NCI-H1417 treated with DMSO at 0.1 percent for 48 hours (cell line): ENCODE measurements at regions not wholly inside any gene's neighbourhood (a gene's known extent, or its start where the extent isn't known, plus 50 kb on each side); places are given as distances from the start of the nearest gene placed in this dataset.
"Not testable (repeated sequence)": the region's sequence is repeated elsewhere in the genome, so short reads cannot be mapped to it uniquely, and the experiment has no call there.

Experiments
- DNase-seq: peaks from one replicate; lab custom pipeline; 2025; lab: John Stamatoyannopoulos, UW

DNA sequence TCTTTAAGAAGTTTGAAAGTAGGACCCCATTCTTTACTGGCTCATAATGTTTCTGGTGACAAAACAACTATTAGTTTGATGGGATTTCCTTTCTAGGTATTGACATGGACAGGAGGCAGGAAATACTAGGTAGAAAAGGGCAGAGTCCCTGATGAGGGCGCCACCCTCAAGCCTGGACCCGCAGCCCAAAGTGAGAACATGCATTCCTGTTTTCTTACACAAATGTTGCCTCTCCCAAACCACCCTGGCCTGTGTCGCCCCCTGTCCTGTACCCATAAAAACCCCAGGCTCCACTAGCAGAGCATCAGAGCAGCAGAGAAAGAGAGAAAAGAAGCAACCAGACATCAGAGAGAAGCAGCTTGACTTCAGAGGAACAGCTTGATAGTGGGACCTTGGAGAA, 1055.2 kb upstream of the POT1 start:
- DNase-seq: no peak

DNA sequence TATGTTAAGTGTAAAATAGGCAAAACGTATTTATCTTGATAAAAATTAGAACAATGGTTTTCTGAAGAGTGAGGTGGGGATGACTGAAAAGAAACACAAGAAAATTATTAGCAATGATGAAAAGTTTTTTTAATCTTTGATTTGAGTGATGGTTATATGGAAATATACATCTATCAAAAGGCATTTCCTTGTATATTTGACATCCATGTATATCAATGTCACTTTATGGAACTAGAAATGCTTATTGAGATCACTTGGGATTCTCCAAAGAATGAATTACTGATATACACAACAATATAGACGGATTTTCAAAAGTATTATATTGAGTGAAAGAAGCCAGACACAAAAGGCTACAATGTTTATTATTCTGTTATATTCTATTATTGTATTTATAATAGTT, 1042.0 kb upstream of the POT1 start:
- no peak for DNase-seq

DNA sequence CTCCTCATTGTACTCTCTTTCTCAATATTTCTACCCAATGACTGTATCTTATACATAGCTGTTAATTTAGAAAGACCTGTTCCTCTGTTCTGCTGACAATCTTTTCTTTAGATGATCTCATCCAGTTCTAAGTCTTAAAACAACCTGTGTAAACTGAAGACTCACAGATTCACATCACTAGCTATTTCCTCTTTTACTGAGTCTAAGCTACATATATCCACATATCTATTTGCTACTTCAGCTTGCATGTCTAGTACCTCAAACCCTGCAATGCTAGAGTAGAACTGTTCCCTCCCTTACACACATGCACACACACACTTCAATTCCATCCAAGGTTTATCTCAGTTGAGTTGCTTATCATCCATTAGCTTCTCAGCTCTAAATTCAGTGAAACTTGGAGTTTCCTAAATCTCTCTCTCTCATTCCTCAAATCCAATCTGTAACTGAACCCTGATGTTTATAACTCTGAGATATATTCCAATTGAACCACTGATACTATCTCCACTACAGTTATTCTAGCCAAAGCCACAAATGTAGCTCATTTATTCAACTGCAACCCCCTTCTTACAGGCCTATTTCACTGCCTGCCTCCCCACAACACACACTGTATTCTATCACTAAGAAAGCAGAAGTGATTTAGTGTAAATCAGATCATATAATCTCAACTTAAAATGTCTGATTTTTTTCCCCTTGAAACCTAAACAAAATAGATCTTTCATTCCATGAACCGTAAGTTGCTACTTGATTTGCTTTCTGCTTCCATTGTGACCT, 1036.8 kb upstream of the POT1 start:
- DNase-seq: no peak

DNA sequence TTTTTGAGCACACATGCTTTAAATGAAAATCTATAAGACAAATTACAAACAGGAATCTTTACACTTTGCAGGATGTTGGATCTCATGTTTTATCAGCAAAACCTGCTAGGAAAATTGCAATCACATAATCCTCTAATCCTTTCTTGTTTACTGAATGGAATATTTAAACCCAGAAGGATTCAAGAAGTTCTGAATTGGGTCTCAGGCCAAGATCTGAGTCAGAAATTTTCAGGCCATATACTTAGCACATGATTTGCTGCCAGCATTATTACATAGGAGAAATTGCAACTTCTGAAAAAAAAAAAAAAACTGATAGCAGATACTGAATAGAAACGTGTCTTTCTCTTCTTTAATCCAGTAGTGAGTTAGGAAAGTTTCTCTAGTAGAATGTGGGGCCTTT, 1005.3 kb upstream of the POT1 start:
- no peak for DNase-seq

DNA sequence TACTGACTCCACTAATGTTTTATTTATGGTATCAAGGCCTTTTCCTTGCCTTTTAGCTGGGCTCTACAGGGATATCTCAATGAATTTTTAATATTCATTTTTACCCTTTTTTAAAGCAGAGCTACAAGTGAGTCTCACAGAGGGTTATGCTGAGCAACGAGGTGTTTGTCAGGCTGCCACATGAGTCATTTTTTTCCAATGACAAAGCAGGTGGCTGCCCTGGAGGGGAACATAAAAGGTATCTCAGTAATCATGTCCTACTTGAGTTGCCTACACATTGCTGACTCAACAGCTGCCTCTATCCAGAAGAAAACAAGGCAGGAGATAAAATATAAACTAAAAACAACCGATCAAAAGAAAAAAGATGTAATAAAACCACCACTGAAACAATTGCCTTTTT, 1004.9 kb upstream of the POT1 start:
- DNase-seq: peak; percentile 36

DNA sequence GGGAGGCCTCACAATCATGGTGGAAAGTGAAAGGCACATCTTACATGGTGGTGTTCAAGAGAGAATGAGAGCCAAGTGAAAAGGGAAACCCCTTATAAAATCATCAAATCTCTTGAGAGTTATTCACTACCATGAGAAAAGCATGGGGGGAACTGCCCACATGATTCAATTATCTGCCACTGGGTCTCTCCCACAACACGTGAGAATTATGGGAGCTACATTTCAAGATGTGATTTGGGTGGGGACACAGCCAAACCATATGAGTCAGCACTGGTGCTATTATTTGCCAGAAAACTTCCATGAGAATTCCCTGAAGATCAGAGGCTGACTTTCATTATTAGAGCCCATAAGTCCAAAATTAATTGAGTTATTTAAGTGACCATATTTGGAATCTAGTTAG, 1001.2 kb upstream of the POT1 start:
- DNase-seq: no peak

DNA sequence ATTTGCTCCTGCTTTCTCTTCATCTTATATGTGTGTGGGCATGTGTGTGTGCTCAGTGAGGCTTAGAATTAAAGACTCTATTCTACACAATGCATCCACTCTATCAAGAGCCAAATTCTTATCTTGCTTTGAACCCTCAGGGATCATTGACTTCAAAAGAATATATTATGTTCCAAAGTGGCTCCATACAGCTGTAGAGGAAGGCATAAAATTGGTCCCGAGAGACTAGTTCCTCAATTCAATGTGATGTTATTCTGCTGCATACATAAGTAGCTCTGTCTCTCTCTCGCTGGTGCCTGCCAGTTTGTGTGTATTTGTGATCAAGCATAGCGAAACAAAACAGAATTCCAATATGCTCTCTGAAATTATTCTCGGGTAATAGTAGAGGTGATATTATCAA, 997.9 kb upstream of the POT1 start:
- DNase-seq: no peak

DNA sequence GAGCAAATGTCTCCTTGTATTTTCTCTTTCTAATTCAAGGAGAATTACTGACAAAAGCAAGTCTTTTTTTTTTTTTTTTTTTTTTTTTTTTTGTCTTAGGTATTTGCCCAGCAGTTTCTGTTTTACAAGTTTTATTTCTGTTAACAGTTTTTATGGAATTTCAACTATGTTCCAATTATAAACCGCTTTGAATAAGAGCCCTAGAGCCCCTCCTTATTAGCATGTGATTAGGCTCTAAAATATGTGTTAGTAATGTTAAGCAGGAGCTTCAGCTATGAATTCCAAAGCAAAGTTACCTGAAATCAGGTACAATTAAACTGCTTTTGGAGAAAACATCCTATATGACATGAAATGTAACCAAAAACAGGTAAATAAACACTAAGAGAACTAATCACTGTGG, 997.0 kb upstream of the POT1 start:
- no peak for DNase-seq

DNA sequence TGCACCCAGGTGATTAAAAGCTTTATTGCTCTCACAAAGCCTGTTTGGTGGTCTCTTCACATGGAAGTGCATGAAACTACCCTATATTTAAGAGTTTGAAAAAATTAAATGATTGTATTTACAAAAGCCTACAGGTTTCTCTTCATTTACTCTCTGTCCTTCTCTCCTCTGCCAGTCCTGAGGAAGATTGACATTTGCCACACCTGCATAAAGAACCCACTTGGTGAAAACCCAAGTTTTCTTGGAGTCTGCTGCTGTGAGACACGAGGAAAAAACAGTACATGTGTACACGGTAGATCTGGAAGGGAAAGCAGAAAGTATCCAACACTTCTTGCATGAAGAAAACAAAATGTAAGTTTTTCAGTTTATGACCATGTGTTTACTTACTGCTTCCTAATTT, 994.4 kb upstream of the POT1 start:
- no peak for DNase-seq

DNA sequence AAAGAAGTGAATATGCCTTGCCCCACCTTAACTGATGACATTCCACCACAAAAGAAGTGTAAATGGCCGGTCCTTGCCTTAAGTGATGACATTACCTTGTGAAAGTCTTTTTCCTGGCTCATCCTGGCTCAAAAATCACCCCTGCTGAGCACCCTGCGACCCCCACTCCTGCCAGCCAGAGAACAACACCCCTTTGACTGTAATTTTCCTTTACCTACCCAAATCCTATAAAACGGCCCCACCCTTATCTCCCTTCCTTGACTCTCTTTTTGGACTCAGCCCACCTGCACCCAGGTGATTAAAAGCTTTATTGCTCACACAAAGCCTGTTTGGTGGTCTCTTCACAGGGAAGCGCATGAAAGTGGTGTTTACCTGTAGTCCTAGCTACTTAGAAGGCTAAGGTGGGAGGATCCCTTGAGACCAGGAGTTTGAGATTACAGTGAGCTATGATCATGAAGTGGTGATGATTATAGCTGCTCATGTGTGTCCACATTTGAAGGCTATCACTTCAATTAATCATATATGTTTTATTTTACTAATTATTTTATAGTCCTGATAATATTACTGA, 985.8 kb upstream of the POT1 start:
- not testable (repeated sequence) for DNase-seq

DNA sequence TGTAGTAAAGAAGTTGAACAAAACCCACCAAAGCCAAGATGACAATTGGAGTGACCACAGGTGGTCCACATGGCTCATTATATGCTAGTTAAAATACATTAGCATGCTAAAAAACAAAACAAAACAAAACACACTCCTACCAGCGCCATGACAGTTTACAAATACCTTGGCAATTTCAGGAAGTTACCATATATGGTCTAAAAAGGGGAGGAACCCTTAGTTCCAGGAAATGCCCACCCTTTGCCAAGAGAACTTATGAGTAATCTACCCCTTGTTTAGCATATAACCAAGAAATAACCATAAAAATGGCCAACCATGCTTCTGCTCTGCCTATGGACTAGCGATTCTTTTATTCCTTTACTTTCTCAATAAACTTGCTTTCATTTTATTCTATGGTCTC, 979.1 kb upstream of the POT1 start:
- DNase-seq: no peak

DNA sequence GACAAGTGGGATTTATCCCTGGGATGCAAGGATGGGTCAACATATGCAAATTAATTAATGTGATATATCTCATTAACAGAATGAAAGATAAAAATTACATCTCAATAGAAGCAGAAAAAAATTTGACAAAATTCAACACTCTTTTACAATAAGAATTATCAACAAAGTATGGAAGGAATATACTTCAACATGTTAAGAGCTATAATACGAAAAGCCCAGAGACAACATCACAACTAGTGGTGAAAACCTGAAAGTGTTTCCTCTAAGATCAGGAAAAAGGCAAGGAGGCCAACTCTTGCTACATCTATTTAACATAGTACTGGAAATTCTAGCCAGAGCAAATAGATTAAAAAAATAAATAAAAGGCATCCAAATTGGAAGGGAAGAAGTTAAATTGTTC, 970.0 kb upstream of the POT1 start:
- DNase-seq: no peak

DNA sequence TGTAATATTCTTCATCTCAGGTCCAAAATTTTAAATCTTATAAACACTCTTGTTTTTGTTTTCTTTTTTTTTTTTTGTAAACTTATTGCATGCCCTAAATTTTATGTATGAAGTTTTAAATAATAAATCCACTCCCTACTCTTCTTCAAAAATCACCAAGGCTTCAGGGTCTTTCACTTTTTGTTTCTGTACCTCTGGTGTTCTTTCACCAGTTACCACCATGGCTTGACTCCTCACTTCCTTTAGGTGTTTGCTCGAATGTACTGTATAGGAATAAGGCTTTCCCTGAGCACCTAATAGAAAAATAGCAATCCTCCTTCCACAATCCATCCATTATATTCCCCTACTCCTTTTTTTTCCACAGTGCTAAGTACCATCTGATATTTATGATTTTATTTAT, 962.8 kb upstream of the POT1 start:
- no peak for DNase-seq

DNA sequence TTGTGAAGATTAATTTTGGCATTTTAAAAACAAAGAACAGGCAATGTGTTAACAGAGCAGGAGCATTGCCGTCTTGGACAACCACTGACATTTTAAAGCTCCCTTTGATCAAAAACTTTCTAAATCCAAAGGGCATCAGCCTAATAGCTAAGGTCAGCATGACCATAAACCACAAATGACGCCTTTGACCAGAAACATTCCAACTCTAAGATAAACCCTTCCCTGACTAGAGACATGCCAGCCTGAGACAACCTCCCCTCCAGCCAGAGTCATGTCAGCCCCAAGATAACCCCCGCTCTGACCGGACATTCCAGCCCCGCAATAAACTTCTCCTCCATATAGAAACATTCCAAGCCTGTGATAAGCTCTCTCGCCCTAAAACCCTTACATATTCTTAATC, 949.4 kb upstream of the POT1 start:
- no peak for DNase-seq

DNA sequence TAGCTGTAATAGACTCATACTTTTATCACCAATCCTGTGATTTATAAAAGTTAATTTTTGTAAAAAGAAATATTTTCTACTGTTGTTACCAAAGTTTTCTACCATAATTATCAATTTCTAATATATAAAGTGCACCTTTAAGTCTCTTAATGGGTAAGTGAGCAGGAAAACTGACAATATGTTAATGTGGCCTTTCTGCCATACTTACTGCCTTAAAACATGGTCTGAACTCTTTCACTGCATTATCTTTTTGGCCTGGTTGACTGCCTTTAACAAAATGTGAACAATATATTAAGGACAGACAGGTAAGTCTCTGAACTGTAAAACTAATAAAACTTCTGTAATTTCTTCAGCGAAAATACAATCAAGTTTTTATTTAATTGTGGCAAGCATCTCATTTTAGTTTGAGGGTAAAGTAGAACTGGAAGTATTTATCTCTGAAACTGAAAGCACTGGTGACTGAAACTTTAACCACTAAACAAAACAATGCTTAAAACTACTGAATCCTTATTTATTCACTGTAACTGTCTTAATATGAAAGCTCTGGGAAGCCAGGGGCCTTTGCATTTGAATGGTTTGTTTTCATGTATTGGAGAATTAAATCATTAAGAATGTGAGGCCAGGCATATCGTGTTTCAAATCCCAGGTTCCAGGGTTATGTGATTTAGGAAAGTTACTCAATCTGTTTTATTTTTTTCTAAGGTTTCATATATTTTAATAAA, 948.8 kb upstream of the POT1 start:
- no peak for DNase-seq

DNA sequence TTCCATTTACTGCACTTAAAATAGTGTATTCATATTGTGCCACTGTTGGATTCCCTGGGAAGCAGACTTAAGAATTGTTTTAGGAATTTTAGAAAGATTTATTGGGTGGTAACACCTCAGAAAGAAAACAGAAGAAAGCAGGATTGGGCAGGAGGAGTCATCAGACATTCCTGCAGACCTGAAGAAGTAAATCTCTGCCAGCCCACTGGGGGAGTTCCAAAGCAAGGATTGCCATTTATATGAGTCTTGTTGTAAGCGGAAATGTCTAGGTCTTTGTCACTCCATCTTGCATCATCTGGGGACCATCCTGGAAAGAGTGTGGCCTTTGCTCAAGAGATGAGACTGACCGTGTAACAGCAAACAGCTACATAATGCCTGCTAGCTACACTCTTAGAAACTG, 947.6 kb upstream of the POT1 start:
- DNase-seq: no peak

DNA sequence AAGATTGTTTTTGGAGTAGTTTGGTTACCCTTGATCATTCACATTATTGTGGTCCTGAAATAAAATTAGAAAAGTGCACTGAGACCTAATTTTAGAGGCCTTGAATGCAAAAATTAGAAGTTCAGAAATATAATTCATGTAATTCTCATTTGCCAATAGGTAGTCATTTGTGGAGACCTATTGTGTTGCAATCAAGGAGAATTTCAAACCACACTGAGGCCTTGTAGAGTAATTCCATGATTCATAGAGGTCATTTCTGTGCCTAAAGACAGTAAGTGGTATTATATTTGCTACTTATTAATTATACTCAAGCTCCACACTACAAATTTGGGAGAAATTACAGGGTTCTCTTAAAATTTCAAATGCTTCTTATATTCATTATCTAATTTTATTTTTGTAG, 946.8 kb upstream of the POT1 start:
- DNase-seq: no peak

DNA sequence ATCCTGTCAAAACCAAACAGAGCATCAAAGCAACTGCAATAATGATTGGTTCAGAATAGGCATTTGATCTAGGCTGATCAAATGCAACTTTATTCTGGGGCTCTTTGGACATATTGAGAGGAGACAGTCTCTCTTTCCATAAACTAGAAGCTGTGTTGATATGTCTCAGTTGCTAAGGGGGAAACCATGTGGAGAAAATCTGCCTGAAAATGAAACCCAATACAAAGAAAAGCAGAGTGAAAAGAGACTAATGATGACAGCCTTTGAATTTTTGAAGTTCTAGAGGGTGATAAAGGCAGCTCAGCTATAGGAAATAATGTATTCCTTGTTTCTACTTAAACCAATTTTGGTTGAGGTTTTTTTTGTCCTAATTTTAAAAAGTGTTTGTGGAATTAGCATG, 941.8 kb upstream of the POT1 start:
- no peak for DNase-seq

DNA sequence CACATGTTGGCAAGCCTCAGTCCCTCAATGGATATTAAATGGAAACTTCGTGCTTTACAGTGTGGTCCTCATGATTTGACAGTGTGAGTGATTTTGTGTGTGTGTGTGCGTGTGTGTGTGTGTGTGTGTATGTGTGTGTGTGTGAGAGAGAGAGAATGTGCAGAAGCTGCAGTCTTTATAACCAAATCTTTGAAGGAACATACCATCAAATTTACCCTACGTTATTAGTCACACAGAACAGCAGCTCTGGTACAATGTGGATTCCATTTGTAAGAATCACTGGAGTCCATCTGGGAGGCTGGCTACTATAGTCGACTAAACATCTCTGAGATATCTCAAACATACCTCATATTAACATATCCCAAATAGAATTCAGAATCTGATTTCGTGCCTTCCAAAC, 928.0 kb upstream of the POT1 start:
- DNase-seq: no peak

DNA sequence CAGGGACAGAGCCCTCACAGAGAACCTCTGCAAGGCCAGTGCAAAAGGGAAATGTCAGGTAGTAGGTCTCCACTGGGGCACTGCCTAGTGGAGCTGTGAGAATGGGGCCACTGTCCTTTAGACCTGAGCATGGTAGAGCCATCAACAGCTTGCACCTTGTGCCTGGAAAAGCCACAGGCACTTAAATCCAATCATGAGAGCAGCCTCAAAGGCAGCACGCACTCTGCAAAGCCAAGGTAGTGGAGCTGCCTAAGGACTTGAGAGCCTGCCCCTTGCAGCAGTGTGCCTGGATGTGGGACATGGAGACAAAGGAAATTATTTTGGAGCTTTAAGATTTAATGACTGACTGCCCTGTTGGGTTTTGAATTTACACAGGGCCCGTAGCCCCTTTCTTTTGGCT, 918.5 kb upstream of the POT1 start:
- DNase-seq: no peak

DNA sequence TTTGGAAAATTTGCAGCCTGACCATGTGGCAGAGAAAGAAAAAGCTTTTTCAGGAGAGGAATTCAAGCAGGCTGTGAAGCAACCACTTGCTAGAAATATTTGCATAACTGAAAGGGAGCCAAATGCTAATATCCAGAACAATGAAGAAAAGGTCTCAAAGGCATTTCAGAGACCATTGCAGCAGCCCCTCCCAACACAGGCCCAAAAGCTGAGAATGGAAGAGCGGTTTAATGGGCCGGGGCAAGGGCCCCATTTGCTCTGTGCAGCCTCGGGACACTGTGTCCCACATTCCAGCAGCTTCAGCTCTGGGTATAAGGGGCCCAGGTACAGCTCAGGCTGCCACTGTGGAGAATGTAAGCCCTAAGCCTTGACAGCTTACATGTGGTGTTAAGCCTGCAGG, 918.1 kb upstream of the POT1 start:
- no peak for DNase-seq

DNA sequence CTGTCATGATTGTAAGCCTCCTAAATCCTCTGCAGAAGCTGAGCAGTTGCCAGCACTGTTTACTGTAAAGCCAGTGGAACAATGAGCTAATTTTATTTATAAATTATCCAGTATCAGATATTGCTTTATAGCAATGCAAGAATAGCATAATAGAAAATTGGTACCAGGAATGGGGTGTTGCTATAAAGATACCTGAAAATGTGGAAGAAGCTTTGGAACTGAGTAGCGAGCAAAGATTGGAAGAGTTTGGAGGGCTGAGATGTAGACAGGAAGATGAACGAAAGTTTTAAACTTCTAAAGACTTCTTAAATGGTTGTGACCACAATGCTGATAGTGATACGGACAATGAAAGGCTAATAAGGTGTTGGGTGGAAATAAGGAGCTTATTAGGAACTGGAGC, 917.4 kb upstream of the POT1 start:
- no peak for DNase-seq

DNA sequence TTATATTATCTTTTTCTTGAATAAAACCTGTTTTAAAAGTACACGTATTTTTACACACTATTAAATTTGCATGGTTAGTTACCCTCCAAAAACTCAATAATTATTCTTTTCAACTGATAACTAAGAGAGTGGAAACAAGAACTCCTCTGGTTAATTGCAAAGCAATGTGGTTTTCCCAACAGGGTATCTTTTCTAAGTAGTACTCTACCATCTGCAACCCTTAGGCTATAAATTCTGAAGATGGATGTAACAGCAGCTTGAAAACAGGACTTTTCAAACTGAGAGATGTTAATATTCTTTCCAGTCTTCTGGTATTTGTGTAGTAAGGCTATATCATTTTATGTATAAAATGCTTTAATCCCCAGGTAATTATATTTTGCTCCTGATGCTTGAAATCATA, 916.1 kb upstream of the POT1 start:
- DNase-seq: no peak

DNA sequence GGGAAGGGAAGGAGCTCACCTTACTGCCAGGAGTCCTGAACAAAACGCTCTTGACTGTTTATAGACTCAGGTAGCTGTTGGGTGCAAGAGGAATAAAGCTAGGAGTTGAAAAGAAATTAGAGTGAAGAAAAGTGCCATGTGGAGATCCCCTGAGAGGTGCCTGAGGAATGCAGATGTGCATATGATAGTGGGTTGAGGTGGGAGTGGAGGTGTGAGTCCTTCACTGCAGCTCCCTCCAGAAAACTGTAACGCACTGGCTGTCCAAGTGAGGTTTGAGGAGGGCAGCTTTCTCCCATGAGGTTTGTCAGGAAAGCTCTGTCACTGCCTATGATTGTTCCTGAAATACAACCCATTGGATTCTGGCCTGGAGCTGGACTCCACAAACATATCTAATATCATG, 904.8 kb upstream of the POT1 start:
- DNase-seq: no peak
